ENCODE measurements at regions not wholly inside any gene's neighbourhood (a gene's known extent, or its start where the extent isn't known, plus 50 kb on each side); places are given as distances from the start of the nearest gene placed in this dataset.

GRCh38 chr5:124986170-124986569 is 239.7 kb upstream of the ZNF608 start:
- TF ChIP-seq CTCF (IDR thresholded peaks at IDR 0.05) = no peak
- no peak for TF ChIP-seq POLR2AphosphoS5 (IDR thresholded peaks at IDR 0.05)
- no peak for TF ChIP-seq EP300 (IDR thresholded peaks at IDR 0.05)
- no peak for TF ChIP-seq POLR2A (IDR thresholded peaks at IDR 0.05; ENCODE audit: low read depth)

Measured in esophagus muscularis mucosa (tissue), 4 donors.